Upper lobe of right lung (tissue), 1 donor: ENCODE measurements at regions not wholly inside any gene's neighbourhood (a gene's known extent, or its start where the extent isn't known, plus 50 kb on each side); places are given as distances from the start of the nearest gene placed in this dataset.
A peak's percentile ranks its signal among the peaks of the same experiment; 100 is the strongest.

Experiments used
- ATAC-seq: fragments of 200-7000 bp; cut with Tn5 transposase; one replicate; pipeline ENCODE4 v1.9.1; 2020; ENCODE audit warnings: mild to moderate bottlenecking, moderate library complexity
- DNase-seq: peaks from one replicate; pipeline ENCODE4 v3.0.0-alpha.2; 2020
- H3K27ac ChIP-seq: fragments of 200-600 bp; one replicate; pipeline ENCODE4 v1.8.0; 2022
- H3K27me3 ChIP-seq: fragments of 200-600 bp; one replicate; pipeline ENCODE4 v1.8.0; 2022; ENCODE audit warnings: mild to moderate bottlenecking
- H3K36me3 ChIP-seq: fragments of 200-600 bp; one replicate; pipeline ENCODE4 v1.8.0; 2022
- H3K4me1 ChIP-seq: fragments of 200-600 bp; one replicate; pipeline ENCODE4 v1.8.0; 2022
- H3K4me3 ChIP-seq: fragments of 200-600 bp; one replicate; pipeline ENCODE4 v1.8.0; 2022; ENCODE audit warnings: mild to moderate bottlenecking
- H3K9me3 ChIP-seq: fragments of 200-600 bp; one replicate; pipeline ENCODE4 v1.8.0; 2022
- intact Hi-C: fragments of 100-400 bp; cut with DNase I; formaldehyde crosslinking; loops from one replicate; pipeline ENCODE4 v1.11.0; 2022
- TF ChIP-seq, protein P1 (sequence below): fragments of 200-600 bp; IDR thresholded peaks from one replicate; pipeline ENCODE4 v1.8.0; 2022; ENCODE audit warnings: antibody characterized with exemption
- donor health status: DM: no; HTN: yes; CAD: no; lungs with severe emphysema.

DNA sequence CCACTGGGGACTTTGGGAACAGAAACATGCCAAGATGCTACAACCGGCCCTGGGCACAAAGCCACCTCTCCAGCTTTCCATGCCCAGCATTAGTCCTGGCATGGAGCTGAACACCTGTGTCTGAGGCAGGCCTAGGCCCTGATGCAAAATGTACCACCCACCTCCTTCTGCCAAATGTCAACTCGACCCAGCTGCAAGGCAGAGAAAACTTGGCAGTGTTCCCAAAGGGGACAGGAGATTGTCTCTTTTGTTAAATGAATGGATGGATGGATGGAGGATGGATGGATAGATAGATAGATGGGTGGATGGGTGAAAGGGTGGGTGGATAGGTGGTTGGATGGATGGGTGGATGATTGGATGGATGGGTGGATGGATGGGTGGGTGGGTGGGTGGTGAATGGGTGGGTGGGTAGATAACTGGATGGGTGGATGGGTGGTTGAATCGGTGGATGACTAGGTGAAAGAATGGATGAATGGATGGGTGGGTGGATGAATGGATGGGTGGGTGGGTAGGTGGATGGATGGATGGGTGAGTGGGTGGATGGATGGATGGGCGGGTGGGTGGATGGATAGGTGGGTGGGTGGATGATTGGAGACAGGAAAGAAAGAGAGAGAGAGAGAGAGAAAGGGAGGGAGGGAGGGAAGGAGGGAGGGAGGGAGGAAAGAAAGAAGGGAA is 73.4 kb upstream of the TNRC6C start:
- Histone ChIP-seq H3K27me3 (no peaks in the 10 kb centered on the region), H3K36me3 (no peaks in the 10 kb centered on the region), H3K27ac (no peak overlapping the region), H3K9me3 (no peaks in the 10 kb centered on the region), H3K4me3 (no peak overlapping the region), H3K4me1 (peaks cover 30% of the 10 kb centered on the region)
- DNase-seq (no peak), ATAC-seq (no peak)
- intact Hi-C loops = no loop called here
- TF ChIP-seq, protein P1, sequence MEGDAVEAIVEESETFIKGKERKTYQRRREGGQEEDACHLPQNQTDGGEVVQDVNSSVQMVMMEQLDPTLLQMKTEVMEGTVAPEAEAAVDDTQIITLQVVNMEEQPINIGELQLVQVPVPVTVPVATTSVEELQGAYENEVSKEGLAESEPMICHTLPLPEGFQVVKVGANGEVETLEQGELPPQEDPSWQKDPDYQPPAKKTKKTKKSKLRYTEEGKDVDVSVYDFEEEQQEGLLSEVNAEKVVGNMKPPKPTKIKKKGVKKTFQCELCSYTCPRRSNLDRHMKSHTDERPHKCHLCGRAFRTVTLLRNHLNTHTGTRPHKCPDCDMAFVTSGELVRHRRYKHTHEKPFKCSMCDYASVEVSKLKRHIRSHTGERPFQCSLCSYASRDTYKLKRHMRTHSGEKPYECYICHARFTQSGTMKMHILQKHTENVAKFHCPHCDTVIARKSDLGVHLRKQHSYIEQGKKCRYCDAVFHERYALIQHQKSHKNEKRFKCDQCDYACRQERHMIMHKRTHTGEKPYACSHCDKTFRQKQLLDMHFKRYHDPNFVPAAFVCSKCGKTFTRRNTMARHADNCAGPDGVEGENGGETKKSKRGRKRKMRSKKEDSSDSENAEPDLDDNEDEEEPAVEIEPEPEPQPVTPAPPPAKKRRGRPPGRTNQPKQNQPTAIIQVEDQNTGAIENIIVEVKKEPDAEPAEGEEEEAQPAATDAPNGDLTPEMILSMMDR = no peak

DNA sequence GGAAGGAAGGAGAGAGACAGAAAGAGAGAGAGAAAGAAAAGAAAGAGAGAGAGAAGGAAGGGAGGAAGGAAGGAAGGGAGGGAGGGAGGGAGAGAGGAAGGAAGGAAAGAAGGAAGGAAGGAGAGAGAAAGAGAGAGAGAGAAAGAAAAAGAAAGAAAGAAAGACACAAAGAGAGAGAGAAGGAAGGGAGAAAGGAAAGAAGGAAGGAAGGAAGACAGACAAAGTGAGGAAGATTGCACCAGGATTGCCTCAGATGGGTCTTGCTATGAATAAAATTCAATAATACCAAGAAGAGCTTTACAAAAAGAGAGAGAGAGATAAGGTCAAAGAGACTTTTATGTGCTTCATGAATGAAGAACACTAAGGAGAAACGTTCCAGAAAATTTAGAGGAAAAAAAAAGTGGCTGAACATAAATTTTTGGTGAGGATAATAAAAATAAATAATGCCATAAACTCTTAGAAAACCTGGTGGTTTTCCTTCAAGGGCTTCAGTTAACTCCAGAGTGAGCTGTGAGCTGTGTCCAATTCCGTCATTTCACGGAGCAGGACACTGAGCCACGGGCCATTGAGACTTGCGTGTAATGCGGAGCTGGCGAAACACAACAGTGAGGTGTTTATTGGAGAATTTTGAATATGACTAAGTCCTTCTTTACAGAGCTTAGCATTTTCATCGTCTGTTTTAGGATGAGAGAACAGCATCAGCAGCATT is 72.7 kb upstream of the TNRC6C start:
- Histone ChIP-seq H3K9me3 (no peaks in the 10 kb centered on the region), H3K27me3 (no peaks in the 10 kb centered on the region), H3K4me3 (no peak overlapping the region), H3K36me3 (no peaks in the 10 kb centered on the region), H3K27ac (no peak overlapping the region), H3K4me1 (peaks cover 30% of the 10 kb centered on the region)
- DNase-seq = no peak
- ATAC-seq = no peak
- TF ChIP-seq, protein P1 = no peak
- intact Hi-C loops = no loop called here

DNA sequence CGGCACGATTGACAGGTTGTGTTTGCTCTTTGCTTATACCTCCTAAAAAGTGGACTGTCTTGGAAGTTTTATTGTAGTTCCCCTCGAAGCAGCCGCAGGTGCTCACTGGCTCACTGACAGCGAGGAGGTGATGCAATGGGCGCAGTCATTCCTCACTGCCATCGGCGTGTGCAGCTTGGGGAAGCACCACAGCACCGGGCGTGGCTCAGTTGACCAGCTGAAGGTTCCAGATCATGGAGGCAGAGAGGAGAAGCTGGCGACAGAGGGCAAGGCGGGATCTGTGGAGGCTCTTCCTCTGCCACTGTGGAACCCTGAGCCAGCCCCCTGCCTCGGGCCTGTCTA is 72.1 kb upstream of the TNRC6C start:
- Histone ChIP-seq H3K36me3 (no peaks in the 10 kb centered on the region), H3K4me3 (no peak overlapping the region), H3K9me3 (no peaks in the 10 kb centered on the region), H3K4me1 (peaks cover 25% of the 10 kb centered on the region), H3K27ac (no peak overlapping the region), H3K27me3 (no peaks in the 10 kb centered on the region)
- DNase-seq = peak; percentile 78
- TF ChIP-seq, protein P1 = no peak
- intact Hi-C loops = no loop called here
- ATAC-seq = peak; percentile 20

DNA sequence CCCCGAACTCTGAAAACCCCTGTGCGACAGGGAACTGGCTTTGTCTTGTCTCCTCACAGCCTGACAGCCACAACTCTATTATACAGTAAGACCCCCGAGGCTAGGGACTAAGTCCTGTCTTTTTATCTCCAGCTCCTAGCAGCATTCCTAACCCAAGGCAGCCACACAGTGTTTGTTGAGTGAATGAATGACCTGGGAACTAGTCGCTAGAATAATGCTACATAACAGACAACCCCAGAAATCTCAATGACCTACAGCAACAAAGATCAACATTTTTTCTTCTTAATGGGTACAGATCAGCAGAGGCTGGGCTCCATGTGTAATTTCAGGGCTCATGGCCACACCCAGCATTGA is 71.4 kb upstream of the TNRC6C start:
- peak overlapping the region; percentile 81 for H3K27ac ChIP-seq
- TF ChIP-seq, protein P1 = no peak
- no peaks in the 10 kb centered on the region for H3K36me3 ChIP-seq
- peaks cover 18% of the 10 kb centered on the region for H3K4me1 ChIP-seq
- no peaks in the 10 kb centered on the region for H3K27me3 ChIP-seq
- peak overlapping the region; percentile 62 for H3K4me3 ChIP-seq
- ATAC-seq = no peak
- no peaks in the 10 kb centered on the region for H3K9me3 ChIP-seq
- intact Hi-C loops = no loop called here
- no peak for DNase-seq

DNA sequence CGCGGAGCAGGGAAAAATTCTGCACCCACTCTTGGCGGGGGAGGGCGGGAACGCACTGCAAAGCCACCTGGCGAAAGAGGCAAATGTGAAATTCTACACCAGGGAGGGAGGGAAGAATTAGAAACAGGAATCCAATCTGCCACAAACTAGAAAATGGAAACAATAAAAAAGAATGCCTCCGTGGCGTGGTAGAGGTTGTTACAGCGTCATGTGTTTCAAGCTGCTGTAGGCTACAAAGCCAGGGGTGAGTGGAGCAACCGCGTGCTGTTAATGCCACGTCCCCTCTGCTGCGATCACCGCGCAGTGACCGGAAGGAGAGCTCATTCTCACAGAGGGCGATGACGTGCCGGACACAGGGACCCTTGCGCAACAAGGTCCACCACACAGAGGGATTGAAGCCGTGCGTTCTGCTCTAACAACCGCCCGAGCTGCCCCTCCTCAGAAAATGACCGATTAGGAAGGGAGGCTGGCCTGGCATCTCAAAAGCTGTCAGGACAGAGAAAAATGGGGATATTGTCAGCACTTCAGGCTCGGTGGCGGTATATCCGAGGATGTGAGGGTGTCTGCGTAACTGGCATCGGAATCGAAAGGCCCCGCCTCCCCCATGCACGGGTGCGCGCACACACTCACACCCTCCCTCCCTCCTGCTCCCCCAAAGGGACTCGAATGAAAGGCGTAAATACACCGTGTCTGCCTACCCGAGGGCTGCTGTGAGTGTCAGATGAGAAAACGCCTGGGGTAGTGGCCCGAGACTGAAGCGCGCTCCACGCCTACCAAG is 70.8 kb upstream of the TNRC6C start:
- Histone ChIP-seq H3K9me3 (no peaks in the 10 kb centered on the region), H3K36me3 (no peaks in the 10 kb centered on the region), H3K4me3 (peak overlapping the region; percentile 62), H3K27ac (peak overlapping the region; percentile 81), H3K4me1 (peaks cover 12% of the 10 kb centered on the region), H3K27me3 (no peaks in the 10 kb centered on the region)
- ATAC-seq (peak; percentile 86), DNase-seq (peak; percentile 91)
- TF ChIP-seq, protein P1 = no peak
- intact Hi-C loops = no loop called here
